Breast epithelium (tissue), 4 donors: ENCODE measurements at regions not wholly inside any gene's neighbourhood (a gene's known extent, or its start where the extent isn't known, plus 50 kb on each side); places are given as distances from the start of the nearest gene placed in this dataset.

Source experiments
- DNase-seq, 2 donors: peaks; one replicate each; pipeline ENCODE4 v3.0.0-alpha.2; 2019; ENCODE audit warnings: low spot score in 2 of 2
- H3K27ac ChIP-seq, 2 donors: fragments of 200-600 bp; sonication (generic) in 1 of 2; one replicate each; pipeline ENCODE4 v1.5.1; 2016 to 2019; ENCODE audit warnings: mild to moderate bottlenecking in 1 of 2
- H3K27me3 ChIP-seq, 2 donors: fragments of 200-600 bp; sonication (generic) in 1 of 2; one replicate each; pipeline versions ENCODE4 v1.5.1 to v1.6.0; 2017 to 2019; ENCODE audit warnings: control low read depth in 1 of 2, mild to moderate bottlenecking in 1 of 2
- H3K36me3 ChIP-seq: fragments of 200-600 bp; one replicate; pipeline ENCODE4 v1.5.1; 2019
- H3K4me1 ChIP-seq, 2 donors: fragments of 200-600 bp; sonication (generic); one replicate each; pipeline ENCODE4 v1.5.1; 2016 to 2019; ENCODE audit warnings: control low read depth in 1 of 2
- H3K4me3 ChIP-seq, 3 donors: fragments of 200-600 bp; sonication (generic); 1 replicate in 2 of 3; 2 replicates in 1 of 3; pipeline ENCODE4 v1.5.1; 2016 to 2019; ENCODE audit warnings: mild to moderate bottlenecking in 3 of 3, moderate library complexity in 2 of 3
- H3K9me3 ChIP-seq, 2 donors: fragments of 200-600 bp; sonication (generic) in 1 of 2; one replicate each; pipeline ENCODE4 v1.5.1; 2016 to 2019; ENCODE audit warnings: control low read depth in 1 of 2
- POLR2A ChIP-seq: fragments of 450-650 bp; IDR thresholded peaks from one replicate; pipeline ENCODE4 v1.6.1; 2016; ENCODE audit warnings: antibody characterized with exemption, mild to moderate bottlenecking, moderate library complexity
- POLR2AphosphoS5 ChIP-seq, 3 donors: sonication (generic); formaldehyde crosslinking; IDR thresholded peaks; one replicate each; pipeline ENCODE4 v1.6.1; 2017; ENCODE audit warnings: antibody characterized with exemption in 3 of 3
- intact Hi-C: fragments of 100-400 bp; cut with DNase I; formaldehyde crosslinking; loops from one replicate; pipeline ENCODE4 v1.15.1; 2023; ENCODE audit warnings: low total_unique reads
- TF ChIP-seq, protein P1 (sequence below), 3 donors: fragments of 450-650 bp; IDR thresholded peaks; one replicate each; pipeline ENCODE4 v1.5.1; 2016 to 2017; ENCODE audit warnings: antibody characterized with exemption in 3 of 3, mild to moderate bottlenecking in 3 of 3, moderate library complexity in 3 of 3

DNA sequence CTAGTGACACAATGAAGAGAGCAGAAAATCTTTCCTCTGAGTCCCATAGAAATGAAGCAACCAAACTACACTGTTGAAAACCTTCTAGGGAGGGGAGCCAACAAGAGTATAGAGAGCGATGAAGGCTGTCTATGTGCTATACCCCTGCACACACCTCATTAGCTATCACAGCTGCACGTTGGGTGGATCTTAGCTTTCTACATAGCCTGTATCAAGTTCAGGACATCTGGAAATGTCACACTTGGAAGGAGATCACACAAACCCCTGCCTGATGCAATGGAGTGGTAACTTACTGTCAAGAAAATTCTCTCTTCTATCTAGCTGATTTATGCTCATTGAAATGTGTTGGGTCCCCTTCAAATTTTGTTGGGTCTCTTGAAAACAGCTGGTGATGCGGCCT, 127.0 kb upstream of the NTRK2 start:
- Histone ChIP-seq H3K27ac (no peak overlapping the region), H3K27me3 (no peaks in the 10 kb centered on the region), H3K4me3 (no peak overlapping the region), H3K4me1 (no peaks in the 10 kb centered on the region), H3K36me3 (no peaks in the 10 kb centered on the region), H3K9me3 (peaks cover 7 to 13% of the 10 kb centered on the region in 2 donors)
- TF ChIP-seq POLR2A (no peak), POLR2AphosphoS5 (IDR thresholded peaks at IDR 0.05) (no peak)
- TF ChIP-seq, protein P1, sequence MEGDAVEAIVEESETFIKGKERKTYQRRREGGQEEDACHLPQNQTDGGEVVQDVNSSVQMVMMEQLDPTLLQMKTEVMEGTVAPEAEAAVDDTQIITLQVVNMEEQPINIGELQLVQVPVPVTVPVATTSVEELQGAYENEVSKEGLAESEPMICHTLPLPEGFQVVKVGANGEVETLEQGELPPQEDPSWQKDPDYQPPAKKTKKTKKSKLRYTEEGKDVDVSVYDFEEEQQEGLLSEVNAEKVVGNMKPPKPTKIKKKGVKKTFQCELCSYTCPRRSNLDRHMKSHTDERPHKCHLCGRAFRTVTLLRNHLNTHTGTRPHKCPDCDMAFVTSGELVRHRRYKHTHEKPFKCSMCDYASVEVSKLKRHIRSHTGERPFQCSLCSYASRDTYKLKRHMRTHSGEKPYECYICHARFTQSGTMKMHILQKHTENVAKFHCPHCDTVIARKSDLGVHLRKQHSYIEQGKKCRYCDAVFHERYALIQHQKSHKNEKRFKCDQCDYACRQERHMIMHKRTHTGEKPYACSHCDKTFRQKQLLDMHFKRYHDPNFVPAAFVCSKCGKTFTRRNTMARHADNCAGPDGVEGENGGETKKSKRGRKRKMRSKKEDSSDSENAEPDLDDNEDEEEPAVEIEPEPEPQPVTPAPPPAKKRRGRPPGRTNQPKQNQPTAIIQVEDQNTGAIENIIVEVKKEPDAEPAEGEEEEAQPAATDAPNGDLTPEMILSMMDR (IDR thresholded peaks at IDR 0.05), result no peak
- intact Hi-C loops, result no loop called here
- DNase-seq, result no peak

GRCh38 chr9:84554069-84554664, 115.4 kb upstream of the NTRK2 start:
- TF ChIP-seq, protein P1 (IDR thresholded peaks at IDR 0.05), result no peak
- no peak for TF ChIP-seq POLR2A
- no peak for TF ChIP-seq POLR2AphosphoS5 (IDR thresholded peaks at IDR 0.05)
- Histone ChIP-seq H3K4me3 (no peak overlapping the region), H3K36me3 (no peaks in the 10 kb centered on the region), H3K27ac (no peak overlapping the region), H3K27me3 (no peaks in the 10 kb centered on the region), H3K4me1 (no peaks in the 10 kb centered on the region), H3K9me3 (peaks cover 0 to 3% of the 10 kb centered on the region in 2 donors)
- DNase-seq, result no peak
- intact Hi-C loops, result no loop called here

GRCh38 chr9:84556556-84556955, 113.0 kb upstream of the NTRK2 start:
- no peaks in the 10 kb centered on the region for H3K9me3 ChIP-seq
- no peaks in the 10 kb centered on the region for H3K27me3 ChIP-seq
- intact Hi-C loops, result no loop called here
- no peak for DNase-seq
- H3K36me3 ChIP-seq, result no peaks in the 10 kb centered on the region
- no peak overlapping the region for H3K4me3 ChIP-seq
- no peak for TF ChIP-seq POLR2AphosphoS5 (IDR thresholded peaks at IDR 0.05)
- no peak for TF ChIP-seq POLR2A
- TF ChIP-seq, protein P1 (IDR thresholded peaks at IDR 0.05), result no peak
- H3K4me1 ChIP-seq, result no peaks in the 10 kb centered on the region
- H3K27ac ChIP-seq, result no peak overlapping the region

DNA sequence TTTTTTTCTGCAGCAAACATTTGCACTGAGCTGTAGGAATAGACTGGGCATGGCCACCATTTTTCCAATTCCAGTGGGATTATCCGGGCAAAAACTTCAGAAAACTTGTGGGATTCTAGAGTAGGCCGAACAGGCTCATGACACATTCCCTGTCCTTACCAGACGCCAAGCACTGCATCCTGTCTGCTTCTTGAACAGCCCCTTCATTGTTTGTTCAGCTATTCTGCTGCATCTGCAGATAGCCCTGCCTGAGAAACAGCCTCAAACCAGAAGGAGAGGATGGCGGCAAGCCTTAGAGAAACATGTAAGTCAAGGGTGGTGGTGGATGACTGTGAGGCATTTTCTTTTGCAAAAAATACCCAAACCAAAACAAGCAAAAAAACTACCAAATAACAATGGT, 111.8 kb upstream of the NTRK2 start:
- intact Hi-C loops, result no loop called here
- Histone ChIP-seq H3K9me3 (no peaks in the 10 kb centered on the region), H3K4me3 (no peak overlapping the region), H3K4me1 (no peaks in the 10 kb centered on the region), H3K27me3 (no peaks in the 10 kb centered on the region), H3K36me3 (no peaks in the 10 kb centered on the region), H3K27ac (no peak overlapping the region)
- no peak for DNase-seq
- TF ChIP-seq, protein P1 (IDR thresholded peaks at IDR 0.05), result no peak
- TF ChIP-seq POLR2A, result no peak
- no peak for TF ChIP-seq POLR2AphosphoS5 (IDR thresholded peaks at IDR 0.05)

- Histone ChIP-seq H3K4me3 (no peak overlapping the region), H3K27ac (no peak overlapping the region), H3K36me3 (no peaks in the 10 kb centered on the region), H3K9me3 (no peaks in the 10 kb centered on the region), H3K4me1 (no peaks in the 10 kb centered on the region), H3K27me3 (no peaks in the 10 kb centered on the region)
- no peak for DNase-seq
- TF ChIP-seq, protein P1 (IDR thresholded peaks at IDR 0.05), result no peak
- no peak for TF ChIP-seq POLR2AphosphoS5 (IDR thresholded peaks at IDR 0.05)
- TF ChIP-seq POLR2A, result no peak
- intact Hi-C loops, result loop anchor here (5.0 kb wide), 1 partner anchor 959 kb away; no protein-coding TSS in a partner anchor
Measured at GRCh38 chr9:84563691-84564090, 105.8 kb upstream of the NTRK2 start.
